SK-N-SH treated with all-trans-retinoic acid at 6 μM for 48 hours (cell line): ENCODE measurements at regions not wholly inside any gene's neighbourhood (a gene's known extent, or its start where the extent isn't known, plus 50 kb on each side); places are given as distances from the start of the nearest gene placed in this dataset.
"Not testable (repeated sequence)": the region's sequence is repeated elsewhere in the genome, so short reads cannot be mapped to it uniquely, and the experiment has no call there.

Source experiments
- ATAC-seq: fragments of 200-7000 bp; cut with Tn5 transposase; 3 replicates; pipeline ENCODE4 v1.9.1; 2020; ENCODE audit warnings: mild to moderate bottlenecking, moderate library complexity
- ARNTL ChIP-seq: fragments of 450-650 bp; formaldehyde crosslinking; IDR thresholded peaks from 2 replicates; pipeline ENCODE4 v1.5.0; 2020; ENCODE audit warnings: low read depth, mild to moderate bottlenecking, moderate library complexity, borderline replicate concordance
- BACH2 ChIP-seq: fragments of 250-450 bp; sonication (Bioruptor Pico); IDR thresholded peaks from 2 replicates; pipeline ENCODE4 v1.9.0; 2021; ENCODE audit warnings: mild to moderate bottlenecking, borderline replicate concordance
- CREB5 ChIP-seq: fragments of 250-450 bp; sonication (Bioruptor Pico); IDR thresholded peaks from 2 replicates; pipeline ENCODE4 v1.5.1; 2020; ENCODE audit warnings: low read depth, mild to moderate bottlenecking, moderate library complexity
- CSRNP3 ChIP-seq: fragments of 250-450 bp; sonication (Bioruptor Pico); IDR thresholded peaks from 2 replicates; pipeline ENCODE4 v1.5.1; 2021; ENCODE audit warnings: mild to moderate bottlenecking, moderate library complexity
- ESRRG ChIP-seq: fragments of 250-450 bp; sonication (Bioruptor Pico); IDR thresholded peaks from 2 replicates; pipeline ENCODE4 v1.6.1; 2021; ENCODE audit warnings: mild to moderate bottlenecking
- OSR1 ChIP-seq: fragments of 250-450 bp; sonication (Bioruptor Pico); IDR thresholded peaks from 2 replicates; pipeline ENCODE4 v1.8.0; 2022; ENCODE audit warnings: moderate library complexity, mild to moderate bottlenecking, inconsistent platforms
- PATZ1 ChIP-seq: fragments of 250-450 bp; sonication (Bioruptor Pico); IDR thresholded peaks from 2 replicates; pipeline ENCODE4 v1.8.0; 2020; ENCODE audit warnings: mild to moderate bottlenecking, moderate library complexity, borderline replicate concordance
- PPARA ChIP-seq: fragments of 250-450 bp; sonication (Bioruptor Pico); IDR thresholded peaks from 2 replicates; pipeline ENCODE4 v1.5.0; 2020; ENCODE audit warnings: mild to moderate bottlenecking, borderline replicate concordance
- RARB ChIP-seq: fragments of 250-450 bp; sonication (Bioruptor Pico); IDR thresholded peaks from 2 replicates; pipeline ENCODE4 v1.8.0; 2021; ENCODE audit warnings: mild to moderate bottlenecking, moderate library complexity
- TCF4 ChIP-seq: fragments of 250-450 bp; sonication (Bioruptor Pico); IDR thresholded peaks from 2 replicates; pipeline ENCODE4 v1.8.0; 2021; ENCODE audit warnings: mild to moderate bottlenecking, moderate library complexity, borderline replicate concordance
- TOX ChIP-seq: fragments of 250-450 bp; sonication (Bioruptor Pico); IDR thresholded peaks from 2 replicates; pipeline ENCODE4 v1.8.0; 2021; ENCODE audit warnings: mild to moderate bottlenecking, moderate library complexity, borderline replicate concordance
- ZC3H10 ChIP-seq: fragments of 250-450 bp; sonication (Bioruptor Pico); IDR thresholded peaks from 2 replicates; pipeline ENCODE4 v1.5.1; 2021; ENCODE audit warnings: mild to moderate bottlenecking, moderate library complexity
- ZFP3 ChIP-seq: fragments of 250-450 bp; sonication (Bioruptor Pico); IDR thresholded peaks from 2 replicates; pipeline ENCODE4 v1.5.0; 2020; ENCODE audit warnings: mild to moderate bottlenecking, moderate library complexity
- ZFP30 ChIP-seq: fragments of 450-650 bp; formaldehyde crosslinking; IDR thresholded peaks from 2 replicates; pipeline ENCODE4 v1.5.0; 2022; ENCODE audit warnings: mild to moderate bottlenecking, moderate library complexity
- ZNF565 ChIP-seq: fragments of 450-650 bp; formaldehyde crosslinking; conservative IDR thresholded peaks from 2 replicates; pipeline ENCODE4 v1.5.0; 2020; ENCODE audit warnings: low read depth, mild to moderate bottlenecking, moderate library complexity
- ZNF70 ChIP-seq: fragments of 450-650 bp; formaldehyde crosslinking; IDR thresholded peaks from 2 replicates; pipeline ENCODE4 v1.5.0; 2020; ENCODE audit warnings: mild to moderate bottlenecking, moderate library complexity
- ZNF8 ChIP-seq: fragments of 450-650 bp; formaldehyde crosslinking; IDR thresholded peaks from 2 replicates; pipeline ENCODE4 v1.5.0; 2020; ENCODE audit warnings: mild to moderate bottlenecking, moderate library complexity

- TF ChIP-seq CSRNP3 (CRISPR knock-in tag) (no peak), ZC3H10 (no peak)
These were observed 127.1 kb downstream of the ANKRD30BL start (continued) for GRCh38 chr2:132034646-132035045.

- TF ChIP-seq PPARA (CRISPR knock-in tag) (no peak), ESRRG (CRISPR knock-in tag) (no peak), OSR1 (CRISPR knock-in tag) (no peak), CSRNP3 (CRISPR knock-in tag) (no peak), TCF4 (CRISPR knock-in tag) (no peak), ZNF8 (no peak), TOX (no peak), RARB (CRISPR knock-in tag) (no peak), ZFP3 (no peak), ARNTL (CRISPR knock-in tag) (no peak), ZNF565 (CRISPR knock-in tag) (no peak), BACH2 (CRISPR knock-in tag) (no peak), ZFP30 (CRISPR knock-in tag) (no peak), CREB5 (CRISPR knock-in tag) (no peak)
- TF ChIP-seq, all 23 proteins: peak for 0
- ATAC-seq = no peak
These were observed 127.8 kb downstream of the ANKRD30BL start for GRCh38 chr2:132033949-132034348.

GRCh38 chr2:132033365-132033764 lies 128.4 kb downstream of the ANKRD30BL start:
- no peak for TF ChIP-seq ZNF70 (CRISPR knock-in tag)
- no peak for TF ChIP-seq OSR1 (CRISPR knock-in tag)
- no peak for TF ChIP-seq PPARA (CRISPR knock-in tag)
- no peak for TF ChIP-seq CREB5 (CRISPR knock-in tag)
- TF ChIP-seq, all 23 proteins: peak for 0
- no peak for ATAC-seq

- ATAC-seq = not testable (repeated sequence)
These were observed 149.7 kb downstream of the ANKRD30BL start for GRCh38 chr2:132012046-132012445.

- TF ChIP-seq BACH2 (CRISPR knock-in tag) (no peak), PATZ1 (CRISPR knock-in tag) (peak; percentile 22; the same call in 1 of the 2 replicates)
- ATAC-seq = no peak
These were observed 151.8 kb downstream of the ANKRD30BL start for GRCh38 chr2:132009874-132010521.
